Esophagus squamous epithelium (tissue), 4 donors: ENCODE measurements at regions not wholly inside any gene's neighbourhood (a gene's known extent, or its start where the extent isn't known, plus 50 kb on each side); places are given as distances from the start of the nearest gene placed in this dataset.

ENCODE experiments used
- POLR2A ChIP-seq, 4 donors: fragments of 450-650 bp; IDR thresholded peaks; one replicate each; pipeline ENCODE4 v1.6.1; 2017; ENCODE audit warnings: antibody characterized with exemption in 4 of 4, mild to moderate bottlenecking in 4 of 4, moderate library complexity in 3 of 4
- TF ChIP-seq, protein P1 (sequence below), 6 experiments: fragments of 450-650 bp in 4 of 6; fragments of 200-600 bp in 2 of 6; sonication (generic) in 2 of 6; IDR thresholded peaks; one replicate each; pipeline ENCODE4 v1.5.1; 2016 to 2019; ENCODE audit warnings: antibody characterized with exemption in 6 of 6, mild to moderate bottlenecking in 4 of 6, moderate library complexity in 4 of 6

DNA sequence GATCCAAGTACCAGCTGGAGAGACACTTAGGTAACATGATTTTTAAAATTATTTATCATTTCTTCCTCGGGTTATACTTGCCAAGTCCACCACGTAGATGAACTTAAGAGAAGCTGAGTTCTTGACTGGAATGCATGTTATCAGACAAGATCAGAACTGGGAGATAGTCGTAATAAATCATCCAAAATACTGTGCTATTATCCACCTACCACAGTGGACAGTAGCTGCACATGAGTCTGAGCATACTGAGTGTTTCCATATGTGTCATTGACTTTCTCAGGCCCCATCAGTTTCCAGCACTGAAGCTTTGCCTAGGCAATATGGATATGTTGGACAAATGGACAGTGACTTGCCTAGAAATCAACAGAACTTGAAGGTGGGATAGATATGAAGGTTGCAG, 77.9 kb upstream of the RRP15 start:
- TF ChIP-seq, protein P1, sequence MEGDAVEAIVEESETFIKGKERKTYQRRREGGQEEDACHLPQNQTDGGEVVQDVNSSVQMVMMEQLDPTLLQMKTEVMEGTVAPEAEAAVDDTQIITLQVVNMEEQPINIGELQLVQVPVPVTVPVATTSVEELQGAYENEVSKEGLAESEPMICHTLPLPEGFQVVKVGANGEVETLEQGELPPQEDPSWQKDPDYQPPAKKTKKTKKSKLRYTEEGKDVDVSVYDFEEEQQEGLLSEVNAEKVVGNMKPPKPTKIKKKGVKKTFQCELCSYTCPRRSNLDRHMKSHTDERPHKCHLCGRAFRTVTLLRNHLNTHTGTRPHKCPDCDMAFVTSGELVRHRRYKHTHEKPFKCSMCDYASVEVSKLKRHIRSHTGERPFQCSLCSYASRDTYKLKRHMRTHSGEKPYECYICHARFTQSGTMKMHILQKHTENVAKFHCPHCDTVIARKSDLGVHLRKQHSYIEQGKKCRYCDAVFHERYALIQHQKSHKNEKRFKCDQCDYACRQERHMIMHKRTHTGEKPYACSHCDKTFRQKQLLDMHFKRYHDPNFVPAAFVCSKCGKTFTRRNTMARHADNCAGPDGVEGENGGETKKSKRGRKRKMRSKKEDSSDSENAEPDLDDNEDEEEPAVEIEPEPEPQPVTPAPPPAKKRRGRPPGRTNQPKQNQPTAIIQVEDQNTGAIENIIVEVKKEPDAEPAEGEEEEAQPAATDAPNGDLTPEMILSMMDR (IDR thresholded peaks at IDR 0.05): no peak
- TF ChIP-seq POLR2A (IDR thresholded peaks at IDR 0.05): no peak
